Keratinocyte (primary cell): ENCODE measurements at regions not wholly inside any gene's neighbourhood (a gene's known extent, or its start where the extent isn't known, plus 50 kb on each side); places are given as distances from the start of the nearest gene placed in this dataset.
"Not testable (repeated sequence)": the region's sequence is repeated elsewhere in the genome, so short reads cannot be mapped to it uniquely, and the experiment has no call there.

ENCODE experiments used
- DNase-seq: peaks from one replicate; pipeline ENCODE4 v3.0.0-alpha.2; 2011; ENCODE audit warnings: low read depth, missing footprints, low spot score
- FAIRE-seq: peaks from 2 replicates; lab custom pipeline; 2011; peaks lifted over from hg19 to GRCh38; lab: Jason Lieb, UNC
- H2AFZ ChIP-seq: 2 replicates; pipeline ENCODE4 v1.6.0; 2012; ENCODE audit warnings: low read length, control low read depth, inconsistent platforms; ENCODE audit not compliant: control insufficient read depth
- H3K27ac ChIP-seq: 2 replicates; pipeline ENCODE4 v1.5.1; 2011; ENCODE audit warnings: low read length; ENCODE audit not compliant: control insufficient read depth, insufficient read depth
- H3K27me3 ChIP-seq: 3 replicates; pipeline ENCODE4 v1.6.0; 2011; ENCODE audit warnings: low read length; ENCODE audit not compliant: control insufficient read depth, insufficient read depth; ENCODE audit errors: extremely low read depth
- H3K36me3 ChIP-seq, 2 experiments: 2 replicates in 1 of 2; 3 replicates in 1 of 2; pipeline ENCODE4 v1.5.1; 2011; ENCODE audit warnings: low read length in 2 of 2, mild to moderate bottlenecking in 1 of 2; ENCODE audit not compliant: control insufficient read depth in 2 of 2, insufficient read depth in 2 of 2; ENCODE audit errors: extremely low read depth in 1 of 2
- H3K4me1 ChIP-seq: 3 replicates; pipeline ENCODE4 v1.5.1; 2011; ENCODE audit warnings: low read length; ENCODE audit not compliant: control insufficient read depth, insufficient read depth; ENCODE audit errors: extremely low read depth
- H3K4me2 ChIP-seq: 3 replicates; pipeline ENCODE4 v1.6.0; 2011; ENCODE audit warnings: low read depth, low read length; ENCODE audit not compliant: control insufficient read depth, insufficient read depth; ENCODE audit errors: extremely low read depth
- H3K4me3 ChIP-seq, 3 experiments: fragments of 200-600 bp in 1 of 3; sonication (generic) in 1 of 3; 2 replicates in 2 of 3; 3 replicates in 1 of 3; pipeline ENCODE4 v1.5.1; 2011 to 2016; ENCODE audit warnings: low read length in 3 of 3, mild to moderate bottlenecking in 3 of 3, control low read depth in 2 of 3, inconsistent platforms in 1 of 3, low read depth in 1 of 3, mixed read lengths in 1 of 3, mixed run types in 1 of 3, moderate library complexity in 1 of 3; ENCODE audit not compliant: control insufficient read depth in 2 of 3, insufficient read depth in 2 of 3; ENCODE audit errors: extremely low read depth in 1 of 3
- H3K79me2 ChIP-seq: 2 replicates; pipeline ENCODE4 v1.6.0; 2012; ENCODE audit warnings: low read length; ENCODE audit not compliant: control insufficient read depth, insufficient read depth
- H3K9ac ChIP-seq: 3 replicates; pipeline ENCODE4 v1.6.0; 2011; ENCODE audit warnings: low read length; ENCODE audit not compliant: control insufficient read depth, insufficient read depth; ENCODE audit errors: extremely low read depth
- H3K9me1 ChIP-seq: 3 replicates; pipeline ENCODE4 v1.6.0; 2011; ENCODE audit warnings: low read length; ENCODE audit not compliant: control insufficient read depth, insufficient read depth; ENCODE audit errors: extremely low read depth
- H3K9me3 ChIP-seq: 2 replicates; pipeline ENCODE4 v1.5.1; 2012; ENCODE audit warnings: low read depth, low read length; ENCODE audit not compliant: control insufficient read depth
- H4K20me1 ChIP-seq: 3 replicates; pipeline ENCODE4 v1.6.0; 2011; ENCODE audit warnings: low read length; ENCODE audit not compliant: control insufficient read depth, insufficient read depth; ENCODE audit errors: extremely low read depth
- CTCF ChIP-seq, 3 experiments: IDR thresholded peaks in 1 of 3; conservative IDR thresholded peaks in 1 of 3; optimal IDR thresholded peaks in 1 of 3; 2 replicates in 2 of 3; 3 replicates in 1 of 3; pipeline versions ENCODE3 to v1.5.1; 2011; ENCODE audit warnings: low read length in 3 of 3, mild to moderate bottlenecking in 3 of 3, moderate library complexity in 2 of 3, control low read depth in 1 of 3, inconsistent platforms in 1 of 3; ENCODE audit not compliant: insufficient read depth in 2 of 3; ENCODE audit errors: extremely low read depth in 1 of 3
- EZH2 ChIP-seq: IDR thresholded peaks from one replicate; pipeline ENCODE4 v1.6.1; 2012; ENCODE audit warnings: inconsistent platforms, mild to moderate bottlenecking, low read length, moderate library complexity
- dilution Hi-C: fragments of 300-500 bp; cut with MboI; formaldehyde crosslinking; loops from one replicate; pipeline ENCODE4 v1.7.0; 2020; ENCODE audit warnings: low sequenced_read_pairs; ENCODE audit not compliant: extremely low pct_ligation_motif_present

GRCh38 chr2:144738749-144739148 is 218.8 kb upstream of the ZEB2 start:
- dilution Hi-C loops, result no loop called here
- H3K27ac ChIP-seq, result no peak overlapping the region
- H3K4me3 ChIP-seq, result no peak overlapping the region
- no peak overlapping the region for H3K4me2 ChIP-seq
- no peak for DNase-seq
- no peaks in the 10 kb centered on the region for H3K27me3 ChIP-seq
- H4K20me1 ChIP-seq, result no peaks in the 10 kb centered on the region
- no peaks in the 10 kb centered on the region for H3K9me1 ChIP-seq
- no peaks in the 10 kb centered on the region for H3K36me3 ChIP-seq
- no peaks in the 10 kb centered on the region for H3K79me2 ChIP-seq
- no peak overlapping the region for H2AFZ ChIP-seq
- TF ChIP-seq EZH2, result no peak
- no peak for TF ChIP-seq CTCF (optimal IDR thresholded peaks at IDR 0.05 in 1 of 3, IDR thresholded peaks at IDR 0.05 in 1 of 3, conservative IDR thresholded peaks at IDR 0.05 in 1 of 3; ENCODE audit: extremely low read depth in 1 of 3, insufficient read depth in 2 of 3, low read length in 3 of 3)
- no peak overlapping the region for H3K9ac ChIP-seq
- FAIRE-seq, result no peak
- no peaks in the 10 kb centered on the region for H3K4me1 ChIP-seq
- no peaks in the 10 kb centered on the region for H3K9me3 ChIP-seq

- Histone ChIP-seq H3K27ac (no peak overlapping the region), H3K4me1 (no peaks in the 10 kb centered on the region), H3K9ac (no peak overlapping the region), H2AFZ (no peak overlapping the region), H3K9me1 (no peaks in the 10 kb centered on the region), H3K79me2 (no peaks in the 10 kb centered on the region), H3K4me3 (no peak overlapping the region), H3K36me3 (no peaks in the 10 kb centered on the region), H3K9me3 (no peaks in the 10 kb centered on the region), H3K4me2 (no peak overlapping the region), H4K20me1 (no peaks in the 10 kb centered on the region), H3K27me3 (no peaks in the 10 kb centered on the region)
- DNase-seq (no peak), FAIRE-seq (no peak)
- dilution Hi-C loops, result no loop called here
- TF ChIP-seq CTCF (optimal IDR thresholded peaks at IDR 0.05 in 1 of 3, IDR thresholded peaks at IDR 0.05 in 1 of 3, conservative IDR thresholded peaks at IDR 0.05 in 1 of 3; ENCODE audit: extremely low read depth in 1 of 3, insufficient read depth in 2 of 3, low read length in 3 of 3) (no peak), EZH2 (no peak)
These were observed 210.8 kb upstream of the ZEB2 start for GRCh38 chr2:144730711-144731110.

- H3K9me1 ChIP-seq, H3K4me3 ChIP-seq, dilution Hi-C loops, H3K36me3 ChIP-seq, DNase-seq, H3K9ac ChIP-seq, H2AFZ ChIP-seq, H3K27ac ChIP-seq, H3K4me1 ChIP-seq, H3K9me3 ChIP-seq, H4K20me1 ChIP-seq, H3K79me2 ChIP-seq, H3K4me2 ChIP-seq, FAIRE-seq, H3K27me3 ChIP-seq: not testable (repeated sequence)
These were observed 204.5 kb upstream of the ZEB2 start for GRCh38 chr2:144724460-144724859.
